ENCODE measurements at regions not wholly inside any gene's neighbourhood (a gene's known extent, or its start where the extent isn't known, plus 50 kb on each side); places are given as distances from the start of the nearest gene placed in this dataset.
"Not testable (repeated sequence)": the region's sequence is repeated elsewhere in the genome, so short reads cannot be mapped to it uniquely, and the experiment has no call there.

DNA sequence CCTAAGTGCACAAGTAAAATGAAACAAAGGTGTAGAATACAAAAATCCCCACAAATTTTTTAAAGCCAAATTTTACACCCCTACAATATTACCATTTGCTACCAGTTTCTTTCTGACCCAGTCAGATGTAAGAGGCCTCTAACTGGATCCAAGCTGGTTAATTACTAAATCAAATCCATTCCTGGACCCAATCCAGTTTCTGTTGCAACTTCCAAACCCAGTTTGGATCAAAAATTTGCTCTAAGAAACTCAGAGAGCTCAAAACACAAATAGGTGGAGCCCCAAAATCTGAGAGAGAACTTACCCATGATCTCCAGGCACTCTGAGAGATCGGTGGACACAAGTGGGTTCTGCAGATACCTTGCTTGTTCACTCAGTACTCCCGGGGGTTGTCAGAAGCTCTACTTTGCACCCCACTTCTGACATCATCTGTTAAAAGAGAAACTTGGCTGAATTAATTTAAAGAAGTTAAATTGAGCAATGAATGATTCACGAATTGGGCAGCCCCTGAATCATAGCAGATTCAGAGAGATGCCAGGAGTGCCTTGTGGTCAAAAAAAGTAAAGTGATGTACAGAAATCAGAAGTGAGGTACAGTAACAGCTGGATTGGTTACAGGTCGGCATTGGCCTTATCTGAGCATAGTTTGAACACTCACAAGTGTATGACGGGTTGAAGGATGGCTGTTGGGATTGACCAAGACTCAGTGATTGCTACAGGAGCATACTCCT is 448.0 kb downstream of the KCNT2 start:
- DNase-seq (ENCODE audit: low read depth in 2 of 2): no peak

- DNase-seq (ENCODE audit: low read depth in 2 of 2): no peak
Observed at GRCh38 chr1:196155586-196155985, 452.7 kb downstream of the KCNT2 start.

DNA sequence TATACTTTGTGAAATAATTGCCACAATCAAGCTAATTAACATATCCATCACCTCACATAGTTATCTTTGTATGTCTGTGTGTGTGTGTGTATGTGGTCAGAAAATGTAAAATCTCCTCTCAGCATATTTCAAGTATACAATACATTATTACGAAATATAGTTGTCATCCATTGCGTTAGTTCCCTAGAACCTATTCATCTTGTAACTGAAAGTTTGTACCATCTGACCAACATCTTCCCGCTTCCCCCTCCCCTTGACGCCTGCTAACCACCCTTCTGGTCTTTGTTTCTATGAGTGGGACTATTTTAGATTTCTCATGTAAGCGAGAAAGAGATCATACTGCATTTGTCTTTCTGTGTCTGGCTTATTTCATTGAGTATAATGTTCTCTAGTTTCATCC is 455.3 kb downstream of the KCNT2 start:
- no peak for DNase-seq (ENCODE audit: low read depth in 2 of 2)

DNA sequence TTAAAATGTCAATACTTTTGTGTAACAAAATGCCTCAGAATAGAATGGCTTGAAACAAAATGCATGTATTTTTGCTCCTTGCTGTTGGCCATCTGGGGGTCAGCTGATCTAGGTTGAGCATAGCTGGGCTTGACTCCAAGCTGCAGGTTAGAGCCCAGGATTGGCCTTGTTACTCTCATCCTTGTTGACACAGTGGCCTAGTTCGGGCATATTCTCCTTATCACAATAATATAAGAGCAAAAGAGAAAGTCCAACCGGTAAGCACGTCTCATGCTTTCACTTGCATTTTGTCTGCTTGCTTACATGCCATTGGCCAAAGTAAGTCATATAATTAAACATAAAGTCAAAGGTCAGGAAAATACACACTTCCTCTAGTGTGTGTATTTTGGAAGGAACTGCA is 456.2 kb downstream of the KCNT2 start:
- peak; percentile 14 to 35 for DNase-seq (ENCODE audit: low read depth in 2 of 2)

DNA sequence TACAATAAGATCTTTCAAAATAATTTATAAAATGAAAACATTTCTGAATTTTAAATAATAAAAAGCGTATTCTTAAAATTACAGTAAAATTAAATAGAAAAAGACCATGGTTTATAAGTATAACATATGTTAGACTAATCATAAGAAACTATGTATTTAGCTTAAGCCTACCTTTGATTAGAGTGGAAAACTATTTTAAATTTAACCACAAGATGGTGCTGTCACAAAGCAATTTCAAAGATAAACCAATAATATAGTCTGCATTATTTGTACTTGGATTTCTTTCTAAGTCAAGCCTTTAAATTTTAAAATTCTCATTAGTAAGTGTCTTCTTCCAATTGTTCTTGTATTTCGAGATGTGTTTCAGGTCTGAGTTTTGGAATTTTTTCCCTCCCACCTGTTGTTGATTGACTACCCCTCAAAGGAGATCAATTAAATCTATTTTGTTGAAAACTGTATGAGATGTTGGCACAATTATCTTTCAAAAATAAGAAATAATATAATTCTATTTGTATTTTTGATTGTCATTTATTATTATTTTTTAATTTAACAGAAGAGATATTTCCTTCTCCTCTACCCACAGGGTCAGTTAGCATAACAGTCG is 459.8 kb downstream of the KCNT2 start:
- peak; percentile 33 to 54 for DNase-seq (ENCODE audit: low read depth in 2 of 2)

- no peak for DNase-seq (ENCODE audit: low read depth in 2 of 2)
Observed at GRCh38 chr1:196147530-196147929, 460.7 kb downstream of the KCNT2 start.

GRCh38 chr1:196145151-196145550 is 463.1 kb downstream of the KCNT2 start:
- DNase-seq (ENCODE audit: low read depth in 2 of 2): not testable (repeated sequence)

- no peak for DNase-seq (ENCODE audit: low read depth in 2 of 2)
Observed at GRCh38 chr1:196144588-196144987, 463.7 kb downstream of the KCNT2 start.

- no peak for DNase-seq (ENCODE audit: low read depth in 2 of 2)
Observed at GRCh38 chr1:196143602-196144342, 464.5 kb downstream of the KCNT2 start.

DNA sequence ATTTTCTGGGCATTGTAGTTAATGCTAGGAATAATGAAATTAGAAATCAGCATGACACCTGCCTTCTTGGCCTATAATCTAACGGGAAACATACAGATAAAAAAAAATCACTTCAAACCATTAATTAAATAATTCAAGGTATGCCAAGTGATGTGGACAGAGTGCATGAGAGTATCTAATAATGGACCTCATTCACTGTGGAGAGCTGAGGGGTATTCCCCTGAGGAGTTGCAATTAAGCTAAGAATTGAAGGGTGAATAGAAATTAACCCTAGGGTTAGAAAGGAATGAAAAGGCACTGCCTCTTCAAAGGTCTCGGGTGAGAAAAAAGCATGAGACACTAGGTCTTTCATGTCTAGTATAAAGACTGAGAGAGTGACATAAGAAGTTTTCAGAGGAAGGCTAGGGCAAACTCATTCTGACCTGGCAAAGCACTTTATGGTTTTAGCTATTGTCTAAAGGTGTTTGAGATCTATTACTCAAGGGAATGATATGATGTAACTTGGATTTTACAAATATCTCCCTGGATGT is 466.1 kb downstream of the KCNT2 start:
- no peak for DNase-seq (ENCODE audit: low read depth in 2 of 2)

GRCh38 chr1:196136396-196136795 is 471.8 kb downstream of the KCNT2 start:
- DNase-seq (ENCODE audit: low read depth in 2 of 2): no peak

DNA sequence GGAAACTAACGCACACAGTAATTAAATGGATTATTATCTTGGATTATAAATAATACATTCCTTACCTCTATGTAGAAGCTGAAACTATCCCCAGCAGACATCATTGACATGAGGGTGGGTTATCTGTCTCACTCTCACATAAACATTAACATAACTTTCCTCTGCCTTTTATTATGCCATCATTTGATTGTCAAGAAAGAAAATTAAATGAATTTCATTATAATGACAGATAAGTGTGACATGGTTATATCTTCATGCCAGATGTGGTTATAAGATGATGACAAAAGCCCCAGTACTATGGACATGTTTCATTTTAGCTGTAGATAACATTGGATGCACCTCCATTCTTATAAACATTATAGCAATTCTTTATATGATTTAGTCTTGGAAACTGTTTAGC is 476.5 kb downstream of the KCNT2 start:
- no peak for DNase-seq (ENCODE audit: low read depth in 2 of 2)

GRCh38 chr1:196128835-196129234 is 479.4 kb downstream of the KCNT2 start:
- DNase-seq (ENCODE audit: low read depth in 2 of 2): no peak

DNA sequence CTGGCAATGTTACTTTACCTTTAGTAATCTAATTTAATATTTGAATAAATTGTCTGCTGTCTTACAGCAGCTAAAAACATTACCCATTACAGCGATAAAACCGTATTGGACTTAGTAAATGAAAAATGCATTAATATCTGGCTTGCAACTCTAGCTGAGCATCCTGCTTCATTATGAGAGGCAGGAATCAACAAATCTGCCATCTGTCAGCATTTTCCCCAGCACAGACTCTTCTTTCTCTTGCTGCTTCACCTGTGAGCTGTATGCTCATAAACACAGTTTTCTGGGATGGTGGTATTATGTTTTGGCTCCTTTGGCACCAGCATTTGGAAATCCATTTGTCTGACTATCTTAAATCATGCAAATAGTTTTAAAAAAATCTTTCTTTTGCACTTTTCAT is 487.1 kb downstream of the KCNT2 start:
- DNase-seq (ENCODE audit: low read depth in 2 of 2): no peak

DNA sequence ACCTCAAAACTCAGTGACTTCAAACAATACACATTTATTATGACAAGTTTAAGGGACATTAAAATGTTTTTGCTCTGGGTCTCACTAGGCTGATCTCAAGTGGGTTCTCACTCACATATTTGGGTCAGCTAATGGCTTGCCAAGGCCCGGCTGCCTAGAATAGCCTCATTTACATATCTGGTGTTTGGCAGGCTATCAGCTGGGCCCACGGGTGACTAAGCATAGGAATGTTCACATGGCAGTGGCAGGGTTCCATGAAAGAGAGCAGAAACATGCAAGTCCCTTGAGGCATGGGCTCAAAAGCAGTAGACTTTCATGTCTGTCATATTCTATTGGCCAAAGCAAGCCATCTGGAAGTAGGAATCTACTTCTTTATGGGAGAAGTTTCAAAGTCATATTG is 492.6 kb downstream of the KCNT2 start:
- no peak for DNase-seq (ENCODE audit: low read depth in 2 of 2)

GRCh38 chr1:196114193-196114592 is 494.0 kb downstream of the KCNT2 start:
- DNase-seq (ENCODE audit: low read depth in 2 of 2): no peak

- not testable (repeated sequence) for DNase-seq (ENCODE audit: low read depth in 2 of 2)
Observed at GRCh38 chr1:196108990-196109389, 499.2 kb downstream of the KCNT2 start.

DNA sequence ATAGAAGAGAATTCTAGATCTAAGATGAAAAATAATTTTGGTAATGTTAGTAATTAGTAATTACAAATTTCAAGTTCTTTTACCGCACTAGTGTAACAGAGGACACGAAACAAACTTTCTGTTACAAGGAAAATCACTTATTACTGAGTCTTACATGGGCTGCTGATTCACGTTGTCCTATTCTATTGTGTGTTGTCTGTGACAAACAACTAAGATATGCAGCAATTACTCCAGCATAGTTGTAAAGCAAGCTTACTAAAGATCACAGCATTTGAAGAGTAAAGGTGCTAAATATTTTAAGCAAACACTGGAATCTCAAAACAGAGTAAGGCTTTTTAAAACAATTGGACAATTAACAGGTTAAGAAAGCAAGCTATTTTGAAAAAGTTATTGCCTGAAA is 502.3 kb downstream of the KCNT2 start:
- no peak for DNase-seq (ENCODE audit: low read depth in 2 of 2)

GRCh38 chr1:196102826-196103225 is 505.4 kb downstream of the KCNT2 start:
- DNase-seq (ENCODE audit: low read depth in 2 of 2): no peak

DNA sequence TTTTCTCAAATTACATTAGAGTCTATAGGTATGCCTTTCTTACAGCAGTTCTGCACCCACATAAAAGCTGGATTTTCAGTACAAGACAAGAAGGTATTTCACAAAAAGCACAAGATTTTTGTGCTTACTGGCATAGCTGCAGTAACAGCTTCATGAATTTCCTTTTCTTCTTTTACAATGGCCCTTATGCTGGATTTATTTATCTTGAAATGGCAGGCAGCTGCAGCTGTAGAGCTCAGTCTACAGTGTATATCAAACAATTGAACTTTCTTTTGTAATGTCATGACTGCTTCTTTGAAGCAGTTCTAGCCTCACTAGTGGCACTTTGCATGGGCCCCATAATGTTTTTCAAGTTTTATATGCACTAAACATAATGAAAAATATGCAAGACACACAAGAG is 510.2 kb downstream of the KCNT2 start:
- no peak for DNase-seq (ENCODE audit: low read depth in 2 of 2)

DNA sequence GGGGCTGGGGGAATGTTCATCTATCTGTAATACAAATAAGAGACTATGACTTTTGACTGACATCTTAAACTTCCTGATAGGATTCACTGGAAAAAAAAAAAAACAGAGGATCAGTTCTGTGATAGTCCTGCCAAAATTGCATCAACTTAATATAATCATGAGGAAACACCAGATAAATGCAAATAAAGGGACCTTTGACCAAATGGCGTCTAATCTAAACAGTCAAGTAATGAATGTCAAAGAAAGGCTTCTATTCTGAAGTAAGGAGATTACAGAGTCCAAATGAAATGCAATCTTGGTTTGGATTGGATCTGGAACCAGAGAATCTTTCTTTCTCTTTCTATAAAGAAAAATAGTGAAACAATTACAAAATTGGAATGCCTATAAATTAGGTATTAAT is 513.4 kb downstream of the KCNT2 start:
- DNase-seq (ENCODE audit: low read depth in 2 of 2): no peak

- no peak for DNase-seq (ENCODE audit: low read depth in 2 of 2)
Observed at GRCh38 chr1:196091397-196092135, 516.7 kb downstream of the KCNT2 start.
